OCI-LY1 (cell line): ENCODE measurements at regions not wholly inside any gene's neighbourhood (a gene's known extent, or its start where the extent isn't known, plus 50 kb on each side); places are given as distances from the start of the nearest gene placed in this dataset.

ENCODE experiments used
- H2AFZ ChIP-seq: fragments of 200-600 bp; sonication (generic), shearing (Covaris generic); 2 replicates; pipeline ENCODE4 v1.6.0; 2014; ENCODE audit warnings: antibody characterized with exemption, mild to moderate bottlenecking, low read length
- H3F3A ChIP-seq: fragments of 200-600 bp; sonication (generic), shearing (Covaris generic); 2 replicates; pipeline ENCODE4 v1.6.0; 2014; ENCODE audit warnings: mild to moderate bottlenecking, antibody characterized with exemption, low read length, moderate library complexity; ENCODE audit not compliant: insufficient read depth
- H3K27ac ChIP-seq: fragments of 200-600 bp; sonication (generic); 2 replicates; pipeline ENCODE4 v1.5.1; 2014; ENCODE audit warnings: low read length, mixed run types, mild to moderate bottlenecking, low read depth; ENCODE audit not compliant: poor library complexity, severe bottlenecking
- H3K27me3 ChIP-seq: fragments of 200-600 bp; sonication (generic); 2 replicates; pipeline ENCODE4 v1.6.0; 2014; ENCODE audit warnings: antibody characterized with exemption, mild to moderate bottlenecking, low read length, moderate library complexity; ENCODE audit not compliant: insufficient read depth
- H3K36me3 ChIP-seq: fragments of 200-600 bp; sonication (generic); 2 replicates; pipeline ENCODE4 v1.6.1; 2014; ENCODE audit warnings: mild to moderate bottlenecking, antibody characterized with exemption, low read length, moderate library complexity, mixed read lengths; ENCODE audit not compliant: insufficient read depth
- H3K4me1 ChIP-seq: fragments of 200-600 bp; sonication (generic); 2 replicates; pipeline ENCODE4 v1.5.1; 2014; ENCODE audit warnings: mild to moderate bottlenecking, low read length, moderate library complexity; ENCODE audit not compliant: insufficient read depth, severe bottlenecking
- H3K4me2 ChIP-seq: fragments of 200-600 bp; sonication (generic), shearing (Covaris generic); 2 replicates; pipeline ENCODE4 v1.6.1; 2014; ENCODE audit warnings: low read length
- H3K4me3 ChIP-seq: fragments of 200-600 bp; sonication (generic); 2 replicates; pipeline ENCODE4 v1.5.1; 2014; ENCODE audit warnings: low read length, low read depth, mild to moderate bottlenecking, mixed read lengths; ENCODE audit not compliant: poor library complexity, severe bottlenecking
- H3K79me2 ChIP-seq: fragments of 200-600 bp; shearing (Covaris generic); 2 replicates; pipeline ENCODE4 v1.6.1; 2016; ENCODE audit warnings: mixed run types, low read length, mixed read lengths; ENCODE audit not compliant: insufficient read depth
- H3K9ac ChIP-seq: fragments of 200-600 bp; sonication (generic), shearing (Covaris generic); 2 replicates; pipeline ENCODE4 v1.6.1; 2014; ENCODE audit warnings: mild to moderate bottlenecking, low read length, mixed read lengths
- H3K9me2 ChIP-seq: fragments of 200-600 bp; sonication (generic), shearing (Covaris generic); 2 replicates; pipeline ENCODE4 v1.6.1; 2014; ENCODE audit warnings: low read depth, mild to moderate bottlenecking, low read length, mixed read lengths
- H3K9me3 ChIP-seq: fragments of 200-600 bp; shearing (Covaris generic); 2 replicates; pipeline ENCODE4 v1.6.1; 2014; ENCODE audit warnings: low read length, mixed read lengths
- H4K20me1 ChIP-seq: fragments of 200-600 bp; sonication (generic), shearing (Covaris generic); 2 replicates; pipeline ENCODE4 v1.6.0; 2016; ENCODE audit warnings: mild to moderate bottlenecking, low read length; ENCODE audit not compliant: insufficient read depth
- EZH2 ChIP-seq: fragments of 200-600 bp; sonication (generic), shearing (Covaris generic); IDR thresholded peaks from 2 replicates; pipeline ENCODE4 v1.8.0; 2017; ENCODE audit warnings: borderline replicate concordance, mixed run types, mild to moderate bottlenecking, antibody characterized with exemption, low read length, moderate library complexity, mixed read lengths
- TF ChIP-seq, protein P1 (sequence below): fragments of 200-600 bp; sonication (generic), shearing (Covaris generic); IDR thresholded peaks from 2 replicates; pipeline ENCODE4 v1.5.1; 2017; ENCODE audit warnings: mild to moderate bottlenecking, antibody characterized with exemption, low read length, moderate library complexity, mixed read lengths

DNA sequence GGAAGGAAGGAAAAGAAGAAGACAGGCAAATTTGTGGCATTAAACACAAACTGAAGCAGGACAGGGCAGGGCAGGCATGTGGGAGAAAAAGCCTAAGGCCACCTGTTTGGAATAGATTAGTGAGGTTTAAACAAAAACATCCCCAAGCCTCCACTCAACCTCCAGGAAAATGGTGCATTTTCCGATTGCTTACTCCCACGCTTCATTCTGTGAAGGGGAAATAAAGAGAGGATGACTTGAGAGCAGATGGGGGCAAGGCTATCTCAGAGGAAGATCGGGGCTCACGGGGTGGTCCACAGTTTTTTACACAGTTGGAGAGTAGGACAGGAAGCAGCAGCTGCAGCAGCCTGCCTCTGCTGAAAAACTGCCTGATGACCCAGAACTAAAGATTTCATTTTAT, 250.9 kb downstream of the DUSP6 start:
- Histone ChIP-seq H3K27ac (no peak overlapping the region), H3K27me3 (no peaks in the 10 kb centered on the region), H3K36me3 (no peaks in the 10 kb centered on the region), H3K9me3 (no peaks in the 10 kb centered on the region), H3K4me3 (no peak overlapping the region), H4K20me1 (no peaks in the 10 kb centered on the region), H3K4me2 (no peak overlapping the region), H3K9me2 (no peaks in the 10 kb centered on the region), H3K4me1 (no peaks in the 10 kb centered on the region), H3K9ac (no peak overlapping the region), H2AFZ (no peak overlapping the region), H3K79me2 (no peaks in the 10 kb centered on the region), H3F3A (no peaks in the 10 kb centered on the region)
- TF ChIP-seq, protein P1, sequence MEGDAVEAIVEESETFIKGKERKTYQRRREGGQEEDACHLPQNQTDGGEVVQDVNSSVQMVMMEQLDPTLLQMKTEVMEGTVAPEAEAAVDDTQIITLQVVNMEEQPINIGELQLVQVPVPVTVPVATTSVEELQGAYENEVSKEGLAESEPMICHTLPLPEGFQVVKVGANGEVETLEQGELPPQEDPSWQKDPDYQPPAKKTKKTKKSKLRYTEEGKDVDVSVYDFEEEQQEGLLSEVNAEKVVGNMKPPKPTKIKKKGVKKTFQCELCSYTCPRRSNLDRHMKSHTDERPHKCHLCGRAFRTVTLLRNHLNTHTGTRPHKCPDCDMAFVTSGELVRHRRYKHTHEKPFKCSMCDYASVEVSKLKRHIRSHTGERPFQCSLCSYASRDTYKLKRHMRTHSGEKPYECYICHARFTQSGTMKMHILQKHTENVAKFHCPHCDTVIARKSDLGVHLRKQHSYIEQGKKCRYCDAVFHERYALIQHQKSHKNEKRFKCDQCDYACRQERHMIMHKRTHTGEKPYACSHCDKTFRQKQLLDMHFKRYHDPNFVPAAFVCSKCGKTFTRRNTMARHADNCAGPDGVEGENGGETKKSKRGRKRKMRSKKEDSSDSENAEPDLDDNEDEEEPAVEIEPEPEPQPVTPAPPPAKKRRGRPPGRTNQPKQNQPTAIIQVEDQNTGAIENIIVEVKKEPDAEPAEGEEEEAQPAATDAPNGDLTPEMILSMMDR: no peak
- TF ChIP-seq EZH2: no peak

DNA sequence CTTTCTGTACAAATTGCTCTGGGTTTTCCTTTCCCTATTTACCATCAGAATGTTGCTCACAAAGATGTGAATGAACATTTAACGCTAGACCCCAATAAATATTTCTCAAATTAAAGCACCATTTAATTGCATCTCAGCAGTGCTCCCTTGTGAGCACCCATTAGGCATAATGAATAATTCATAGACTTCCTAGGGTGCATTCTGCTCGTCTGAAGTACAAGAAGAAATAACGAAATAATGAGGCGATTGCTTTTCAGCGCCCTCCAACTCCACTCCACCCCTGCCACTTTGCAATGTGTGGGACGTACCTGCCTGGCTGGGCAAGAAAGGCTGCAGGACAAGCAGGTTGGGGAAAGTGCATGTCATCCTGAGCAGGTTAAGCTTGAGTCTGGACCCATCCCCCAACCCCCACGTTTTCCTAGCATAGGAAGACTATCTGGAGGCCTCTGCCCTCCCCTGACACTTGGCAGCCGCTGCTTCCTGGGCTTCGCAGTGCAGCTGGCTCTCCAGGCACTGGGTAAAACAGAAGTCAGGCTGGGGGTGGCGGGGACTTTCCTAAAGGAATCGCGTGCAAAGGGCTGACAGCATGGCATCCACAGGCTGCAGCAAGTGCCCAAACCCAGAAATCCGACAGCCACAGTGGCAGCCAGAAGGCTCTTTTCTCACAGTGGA, 253.7 kb downstream of the DUSP6 start:
- no peak overlapping the region for H3K4me3 ChIP-seq

DNA sequence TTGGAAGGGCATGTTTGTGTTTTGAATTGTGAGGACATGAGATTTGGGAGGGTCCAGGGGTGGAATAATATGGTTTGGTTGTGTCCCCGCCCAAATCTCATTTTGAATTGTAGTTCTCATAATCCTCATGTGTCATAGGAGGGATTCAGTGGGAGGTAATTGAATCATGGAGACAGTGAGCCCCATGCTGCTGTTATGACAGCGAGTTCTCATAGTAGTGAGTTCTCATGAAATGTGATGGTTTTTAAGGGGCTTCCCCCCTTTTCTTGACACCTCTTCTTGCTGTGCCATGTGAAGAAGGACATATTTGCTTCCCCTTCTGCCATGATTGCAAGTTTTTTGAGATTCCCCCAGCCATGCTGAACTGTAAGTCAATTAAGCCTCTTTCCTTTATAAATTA, 260.0 kb downstream of the DUSP6 start:
- H3K4me3 ChIP-seq: no peak overlapping the region
- H3K27ac ChIP-seq: no peak overlapping the region
- H2AFZ ChIP-seq: no peak overlapping the region
- H3K9me2 ChIP-seq: no peaks in the 10 kb centered on the region
- no peaks in the 10 kb centered on the region for H3K36me3 ChIP-seq
- no peaks in the 10 kb centered on the region for H3K79me2 ChIP-seq
- no peak overlapping the region for H3K9ac ChIP-seq
- no peak for TF ChIP-seq EZH2
- TF ChIP-seq, protein P1: no peak
- H4K20me1 ChIP-seq: no peaks in the 10 kb centered on the region
- no peaks in the 10 kb centered on the region for H3K4me1 ChIP-seq
- H3K4me2 ChIP-seq: no peak overlapping the region
- no peaks in the 10 kb centered on the region for H3F3A ChIP-seq
- no peaks in the 10 kb centered on the region for H3K9me3 ChIP-seq
- no peaks in the 10 kb centered on the region for H3K27me3 ChIP-seq

More for the DNA sequence above, 253.7 kb downstream of the DUSP6 start:
- Histone ChIP-seq H3K4me2 (no peak overlapping the region), H3K4me1 (no peaks in the 10 kb centered on the region), H3K9ac (no peak overlapping the region), H3K27ac (no peak overlapping the region), H3K36me3 (no peaks in the 10 kb centered on the region), H3F3A (no peaks in the 10 kb centered on the region), H2AFZ (no peak overlapping the region), H4K20me1 (no peaks in the 10 kb centered on the region), H3K9me2 (no peaks in the 10 kb centered on the region), H3K27me3 (no peaks in the 10 kb centered on the region), H3K9me3 (no peaks in the 10 kb centered on the region), H3K79me2 (no peaks in the 10 kb centered on the region)
- TF ChIP-seq, protein P1: no peak
- no peak for TF ChIP-seq EZH2
